HG03280 (cell line): ENCODE measurements at regions not wholly inside any gene's neighbourhood (a gene's known extent, or its start where the extent isn't known, plus 50 kb on each side); places are given as distances from the start of the nearest gene placed in this dataset.
"Not testable (repeated sequence)": the region's sequence is repeated elsewhere in the genome, so short reads cannot be mapped to it uniquely, and the experiment has no call there.

Experiments
- ATAC-seq: cut with Tn5 transposase; IDR thresholded peaks from one replicate; pipeline ENCODE4 v1.9.1; 2021; ENCODE audit warnings: mild to moderate bottlenecking, moderate library complexity; ENCODE audit not compliant: unreplicated experiment

- no peak for ATAC-seq
Observed at GRCh38 chr11:86861810-86862209, 61.5 kb downstream of the PRSS23 start.

- ATAC-seq: no peak
Observed at GRCh38 chr11:86863476-86863875, 63.1 kb downstream of the PRSS23 start.

GRCh38 chr11:86865436-86865835, 65.1 kb downstream of the PRSS23 start:
- no peak for ATAC-seq

GRCh38 chr11:86869531-86869930, 69.2 kb downstream of the PRSS23 start:
- ATAC-seq: no peak

- peak; percentile 75 for ATAC-seq
Observed at GRCh38 chr11:86869966-86870570, 69.7 kb downstream of the PRSS23 start.

- no peak for ATAC-seq
Observed at GRCh38 chr11:86873573-86874083, 73.3 kb downstream of the PRSS23 start.

- ATAC-seq: no peak
Observed at GRCh38 chr11:86874304-86875056, 74.1 kb downstream of the PRSS23 start.

- ATAC-seq: no peak
Observed at GRCh38 chr11:86876716-86877234, 76.4 kb downstream of the PRSS23 start.

- ATAC-seq: no peak
Observed at GRCh38 chr11:86877503-86877902, 77.2 kb downstream of the PRSS23 start.

GRCh38 chr11:86879241-86879640, 76.0 kb downstream of the FZD4 start:
- ATAC-seq: not testable (repeated sequence)

GRCh38 chr11:86885311-86885710, 69.9 kb downstream of the FZD4 start:
- ATAC-seq: no peak

- ATAC-seq: no peak
Observed at GRCh38 chr11:86888164-86889000, 66.8 kb downstream of the FZD4 start.

GRCh38 chr11:86889001-86889341, 66.2 kb downstream of the FZD4 start:
- no peak for ATAC-seq

- ATAC-seq: no peak
Observed at GRCh38 chr11:86891036-86891435, 64.2 kb downstream of the FZD4 start.

- no peak for ATAC-seq
Observed at GRCh38 chr11:86893235-86893634, 62.0 kb downstream of the FZD4 start.
